PFSK-1 (cell line): ENCODE measurements at regions not wholly inside any gene's neighbourhood (a gene's known extent, or its start where the extent isn't known, plus 50 kb on each side); places are given as distances from the start of the nearest gene placed in this dataset.

Experiments used
- FOXP2 ChIP-seq: optimal IDR thresholded peaks from 2 replicates; pipeline ENCODE3; 2011; ENCODE audit warnings: borderline replicate concordance, control low read depth, inconsistent platforms; ENCODE audit not compliant: insufficient read depth; ENCODE audit errors: extremely low read length, extremely low read depth
- POLR2AphosphoS5 ChIP-seq: IDR thresholded peaks from 2 replicates; pipeline ENCODE4 v1.6.1; 2012; ENCODE audit warnings: low read depth, mild to moderate bottlenecking, control low read depth, low read length, moderate library complexity
- REST ChIP-seq, 2 experiments: IDR thresholded peaks; 2 replicates each; pipeline versions ENCODE4 v1.6.1 to v1.8.0; 2011 to 2012; ENCODE audit warnings: low read depth in 2 of 2, low read length in 2 of 2, control low read depth in 1 of 2, inconsistent platforms in 1 of 2, mild to moderate bottlenecking in 1 of 2, moderate library complexity in 1 of 2; ENCODE audit not compliant: insufficient read depth in 1 of 2
- SIN3A ChIP-seq: IDR thresholded peaks from 2 replicates; pipeline ENCODE4 v1.6.1; 2012; ENCODE audit warnings: mild to moderate bottlenecking, low read length, moderate library complexity, borderline replicate concordance; ENCODE audit not compliant: insufficient read depth
- TAF1 ChIP-seq: IDR thresholded peaks from 2 replicates; pipeline ENCODE4 v1.6.1; 2012; ENCODE audit warnings: low read length, control low read depth, borderline replicate concordance; ENCODE audit not compliant: insufficient read depth

- TF ChIP-seq POLR2AphosphoS5 (no peak), SIN3A (no peak), REST (IDR thresholded peaks at IDR 0.05; ENCODE audit: insufficient read depth in 1 of 2, low read depth in 2 of 2, low read length in 2 of 2) (no peak), FOXP2 (no peak), TAF1 (no peak)
Observed at GRCh38 chr2:12619975-12620374, 96.8 kb upstream of the TRIB2 start.

GRCh38 chr2:12620759-12621158 is 96.0 kb upstream of the TRIB2 start:
- TF ChIP-seq REST (IDR thresholded peaks at IDR 0.05; ENCODE audit: insufficient read depth in 1 of 2, low read depth in 2 of 2, low read length in 2 of 2), result no peak
- no peak for TF ChIP-seq TAF1
- no peak for TF ChIP-seq SIN3A
- TF ChIP-seq FOXP2, result no peak
- TF ChIP-seq POLR2AphosphoS5, result no peak

- TF ChIP-seq FOXP2, result no peak
- TF ChIP-seq TAF1, result no peak
- TF ChIP-seq SIN3A, result no peak
Observed at GRCh38 chr2:12623051-12623450, 93.7 kb upstream of the TRIB2 start.

- no peak for TF ChIP-seq POLR2AphosphoS5
- no peak for TF ChIP-seq SIN3A
- no peak for TF ChIP-seq REST (IDR thresholded peaks at IDR 0.05; ENCODE audit: insufficient read depth in 1 of 2, low read depth in 2 of 2, low read length in 2 of 2)
- TF ChIP-seq TAF1, result no peak
- no peak for TF ChIP-seq FOXP2
Observed at GRCh38 chr2:12624384-12624783, 92.4 kb upstream of the TRIB2 start.

GRCh38 chr2:12624905-12625598 is 91.7 kb upstream of the TRIB2 start:
- TF ChIP-seq SIN3A, result no peak
- TF ChIP-seq REST (IDR thresholded peaks at IDR 0.05; ENCODE audit: insufficient read depth in 1 of 2, low read depth in 2 of 2, low read length in 2 of 2), result no peak
- TF ChIP-seq FOXP2, result no peak
- TF ChIP-seq TAF1, result no peak
- no peak for TF ChIP-seq POLR2AphosphoS5
